T47D (cell line): ENCODE measurements at regions not wholly inside any gene's neighbourhood (a gene's known extent, or its start where the extent isn't known, plus 50 kb on each side); places are given as distances from the start of the nearest gene placed in this dataset.

Experiments used
- DNase-seq, 2 experiments: peaks; one replicate each; pipeline versions ENCODE4 v3.0.0 to v3.0.0-alpha.2; 2011 to 2012; ENCODE audit warnings: low read depth in 1 of 2, low spot score in 1 of 2
- JUND ChIP-seq: IDR thresholded peaks from 2 replicates; pipeline ENCODE4 v1.6.1; 2012; ENCODE audit warnings: low read depth
- in situ Hi-C: cut with HindIII; loops from 2 replicates; pipeline ENCODE4 v1.10.0; 2016; ENCODE audit warnings: low sequenced_read_pairs, low pct_unique_long_range_greater_than_20kb

- in situ Hi-C loops, result no loop called here
- no peak for TF ChIP-seq JUND
- no peak for DNase-seq
These were observed 305.2 kb downstream of the ETAA1 start for GRCh38 chr2:67702284-67702683.

- no peak for DNase-seq
- no peak for TF ChIP-seq JUND
- in situ Hi-C loops, result no loop called here
These were observed 305.8 kb downstream of the ETAA1 start for GRCh38 chr2:67702937-67703336.

- TF ChIP-seq JUND, result no peak
- DNase-seq, result no peak
- in situ Hi-C loops, result no loop called here
These were observed 308.9 kb downstream of the ETAA1 start for GRCh38 chr2:67706082-67706481.

- no peak for DNase-seq
- in situ Hi-C loops, result no loop called here
- no peak for TF ChIP-seq JUND
These were observed 310.8 kb downstream of the ETAA1 start for GRCh38 chr2:67707896-67708295.

GRCh38 chr2:67709835-67710234 lies 312.7 kb downstream of the ETAA1 start:
- in situ Hi-C loops, result no loop called here
- TF ChIP-seq JUND, result no peak
- DNase-seq, result no peak

- TF ChIP-seq JUND, result no peak
- in situ Hi-C loops, result no loop called here
- DNase-seq, result no peak
These were observed 315.4 kb downstream of the ETAA1 start for GRCh38 chr2:67712484-67712883.

GRCh38 chr2:67713376-67713775 lies 316.2 kb downstream of the ETAA1 start:
- in situ Hi-C loops, result no loop called here
- no peak for DNase-seq
- TF ChIP-seq JUND, result no peak

GRCh38 chr2:67716895-67717396 lies 319.8 kb downstream of the ETAA1 start:
- no peak for DNase-seq
- in situ Hi-C loops, result no loop called here
- TF ChIP-seq JUND, result no peak

- DNase-seq, result no peak
- no peak for TF ChIP-seq JUND
- in situ Hi-C loops, result no loop called here
These were observed 320.6 kb downstream of the ETAA1 start for GRCh38 chr2:67717692-67718091.

GRCh38 chr2:67719351-67719750 lies 322.2 kb downstream of the ETAA1 start:
- no peak for TF ChIP-seq JUND
- in situ Hi-C loops, result no loop called here
- DNase-seq, result no peak

GRCh38 chr2:67721516-67721915 lies 324.4 kb downstream of the ETAA1 start:
- in situ Hi-C loops, result no loop called here
- DNase-seq, result no peak
- no peak for TF ChIP-seq JUND

- no peak for TF ChIP-seq JUND
- no peak for DNase-seq
- in situ Hi-C loops, result no loop called here
These were observed 327.1 kb downstream of the ETAA1 start for GRCh38 chr2:67724261-67724660.

GRCh38 chr2:67725731-67726130 lies 328.6 kb downstream of the ETAA1 start:
- in situ Hi-C loops, result no loop called here
- DNase-seq, result no peak
- no peak for TF ChIP-seq JUND

GRCh38 chr2:67726416-67726815 lies 329.3 kb downstream of the ETAA1 start:
- no peak for TF ChIP-seq JUND
- DNase-seq, result no peak
- in situ Hi-C loops, result no loop called here
